K562 (cell line): ENCODE measurements at regions not wholly inside any gene's neighbourhood (a gene's known extent, or its start where the extent isn't known, plus 50 kb on each side); places are given as distances from the start of the nearest gene placed in this dataset.

ENCODE experiments used
- CBX8 ChIP-seq: fragments of 200-600 bp; sonication (generic); IDR thresholded peaks from 2 replicates; pipeline ENCODE4 v1.6.1; 2012; ENCODE audit warnings: borderline replicate concordance, mixed run types, low read depth, mild to moderate bottlenecking, moderate library complexity, mixed read lengths, low read length, control low read depth, inconsistent platforms; ENCODE audit not compliant: poor library complexity, severe bottlenecking; ENCODE audit errors: extremely low read depth
- CC2D1A ChIP-seq: fragments of 450-650 bp; IDR thresholded peaks from 2 replicates; pipeline ENCODE4 v1.6.1; 2017; ENCODE audit warnings: mild to moderate bottlenecking
- CEBPB ChIP-seq: fragments of 450-650 bp; IDR thresholded peaks from 2 replicates; pipeline ENCODE4 v1.6.1; 2016; ENCODE audit warnings: missing genetic modification characterization, missing compliant biosample characterization
- GABPA ChIP-seq: fragments of 200-800 bp; sonication (Bioruptor generic); conservative IDR thresholded peaks from 2 replicates; pipeline ENCODE4 v1.6.1; 2016; ENCODE audit warnings: low read depth, missing genetic modification characterization, missing compliant biosample characterization
- HDAC3 ChIP-seq: fragments of 450-650 bp; IDR thresholded peaks from 2 replicates; pipeline ENCODE4 v1.6.1; 2018; ENCODE audit warnings: borderline replicate concordance, mild to moderate bottlenecking, moderate library complexity; ENCODE audit not compliant: partially characterized antibody
- HIVEP1 ChIP-seq: fragments of 250-450 bp; sonication (Bioruptor Pico); IDR thresholded peaks from 2 replicates; pipeline ENCODE4 v1.4.0; 2020; ENCODE audit warnings: mild to moderate bottlenecking
- HMG20A ChIP-seq: fragments of 450-650 bp; formaldehyde crosslinking; conservative IDR thresholded peaks from 2 replicates; pipeline ENCODE4 v1.4.0; 2020; ENCODE audit warnings: mild to moderate bottlenecking, mixed read lengths
- HMG20B ChIP-seq: fragments of 250-450 bp; sonication (Bioruptor Pico); IDR thresholded peaks from 2 replicates; pipeline ENCODE4 v1.5.0; 2021; ENCODE audit warnings: mild to moderate bottlenecking
- LCOR ChIP-seq: sonication (generic); formaldehyde crosslinking; IDR thresholded peaks from 2 replicates; pipeline ENCODE4 v1.8.0; 2022; ENCODE audit warnings: mild to moderate bottlenecking, missing genetic modification reagents
- NR2F6 ChIP-seq: fragments of 450-650 bp; formaldehyde crosslinking; IDR thresholded peaks from 2 replicates; pipeline ENCODE4 v1.4.0; 2020; ENCODE audit warnings: mild to moderate bottlenecking
- NR4A1 ChIP-seq, 2 experiments: fragments of 250-450 bp in 1 of 2; fragments of 450-650 bp in 1 of 2; sonication (Bioruptor Pico) in 1 of 2; IDR thresholded peaks; 2 replicates each; pipeline versions ENCODE4 v1.4.0 to v1.6.1; 2016 to 2020; ENCODE audit warnings: mild to moderate bottlenecking in 2 of 2, missing compliant biosample characterization in 1 of 2, missing genetic modification characterization in 1 of 2, moderate library complexity in 1 of 2
- PHF8 ChIP-seq: fragments of 200-600 bp; sonication (generic); IDR thresholded peaks from 2 replicates; pipeline ENCODE4 v1.6.1; 2012; ENCODE audit warnings: mixed run types, mild to moderate bottlenecking, inconsistent platforms, low read length, moderate library complexity, borderline replicate concordance
- RBM22 ChIP-seq: fragments of 200-400 bp; formaldehyde crosslinking; IDR thresholded peaks from 2 replicates; pipeline ENCODE4 v1.6.1; 2018; ENCODE audit warnings: low read length, low read depth; ENCODE audit not compliant: poor library complexity, severe bottlenecking
- RFX1 ChIP-seq: fragments of 450-650 bp; IDR thresholded peaks from 2 replicates; pipeline ENCODE4 v1.6.1; 2016; ENCODE audit warnings: mild to moderate bottlenecking, moderate library complexity
- SMAD2 ChIP-seq: fragments of 150-350 bp; IDR thresholded peaks from 2 replicates; pipeline ENCODE4 v1.6.1; 2014; ENCODE audit warnings: low read depth, mild to moderate bottlenecking, low read length
- YBX1 ChIP-seq: fragments of 450-650 bp; IDR thresholded peaks from 2 replicates; pipeline ENCODE4 v1.7.1; 2016; ENCODE audit warnings: mild to moderate bottlenecking
- ZBTB8A ChIP-seq: fragments of 450-650 bp; IDR thresholded peaks from 2 replicates; pipeline ENCODE4 v1.6.1; 2018; ENCODE audit warnings: mild to moderate bottlenecking, moderate library complexity; ENCODE audit not compliant: partially characterized antibody
- ZNF146 ChIP-seq: IDR thresholded peaks from one replicate; pipeline ENCODE4 v1.6.1; 2018; ENCODE audit warnings: missing compliant biosample characterization; ENCODE audit not compliant: unreplicated experiment
- ZNF174 ChIP-seq: fragments of 250-450 bp; sonication (Bioruptor Pico); IDR thresholded peaks from 2 replicates; pipeline ENCODE4 v1.4.0; 2020; ENCODE audit warnings: mild to moderate bottlenecking
- ZNF253 ChIP-seq: fragments of 250-450 bp; sonication (Bioruptor Pico); conservative IDR thresholded peaks from 2 replicates; pipeline ENCODE4 v1.6.1; 2021; ENCODE audit warnings: mild to moderate bottlenecking
- ZNF263 ChIP-seq: sonication (generic); formaldehyde crosslinking; IDR thresholded peaks from 2 replicates; pipeline ENCODE4 v1.8.0; 2022; ENCODE audit warnings: mild to moderate bottlenecking, missing genetic modification reagents, borderline replicate concordance
- ZNF274 ChIP-seq: IDR thresholded peaks from 2 replicates; pipeline ENCODE4 v1.6.1; 2011; ENCODE audit warnings: low read depth, mild to moderate bottlenecking, low read length, moderate library complexity, borderline replicate concordance
- ZNF707 ChIP-seq: fragments of 250-450 bp; sonication (Bioruptor Pico); conservative IDR thresholded peaks from 2 replicates; pipeline ENCODE4 v1.8.0; 2022; ENCODE audit warnings: inconsistent platforms, mild to moderate bottlenecking, moderate library complexity
- ZNF764 ChIP-seq: fragments of 250-450 bp; sonication (Bioruptor Pico); IDR thresholded peaks from 2 replicates; pipeline ENCODE4 v1.4.0; 2020; ENCODE audit warnings: low read depth, mild to moderate bottlenecking, moderate library complexity
- ZSCAN29 ChIP-seq: fragments of 450-650 bp; IDR thresholded peaks from 2 replicates; pipeline ENCODE4 v1.6.1; 2017
- TF ChIP-seq, protein P1 (sequence below): fragments of 450-650 bp; IDR thresholded peaks from 2 replicates; pipeline ENCODE4 v1.6.1; 2017; ENCODE audit warnings: mild to moderate bottlenecking, moderate library complexity
- TF ChIP-seq, protein P2 (sequence below): fragments of 250-450 bp; sonication (Bioruptor Pico); IDR thresholded peaks from 2 replicates; pipeline ENCODE4 v1.5.0; 2020; ENCODE audit warnings: mild to moderate bottlenecking, borderline replicate concordance

DNA sequence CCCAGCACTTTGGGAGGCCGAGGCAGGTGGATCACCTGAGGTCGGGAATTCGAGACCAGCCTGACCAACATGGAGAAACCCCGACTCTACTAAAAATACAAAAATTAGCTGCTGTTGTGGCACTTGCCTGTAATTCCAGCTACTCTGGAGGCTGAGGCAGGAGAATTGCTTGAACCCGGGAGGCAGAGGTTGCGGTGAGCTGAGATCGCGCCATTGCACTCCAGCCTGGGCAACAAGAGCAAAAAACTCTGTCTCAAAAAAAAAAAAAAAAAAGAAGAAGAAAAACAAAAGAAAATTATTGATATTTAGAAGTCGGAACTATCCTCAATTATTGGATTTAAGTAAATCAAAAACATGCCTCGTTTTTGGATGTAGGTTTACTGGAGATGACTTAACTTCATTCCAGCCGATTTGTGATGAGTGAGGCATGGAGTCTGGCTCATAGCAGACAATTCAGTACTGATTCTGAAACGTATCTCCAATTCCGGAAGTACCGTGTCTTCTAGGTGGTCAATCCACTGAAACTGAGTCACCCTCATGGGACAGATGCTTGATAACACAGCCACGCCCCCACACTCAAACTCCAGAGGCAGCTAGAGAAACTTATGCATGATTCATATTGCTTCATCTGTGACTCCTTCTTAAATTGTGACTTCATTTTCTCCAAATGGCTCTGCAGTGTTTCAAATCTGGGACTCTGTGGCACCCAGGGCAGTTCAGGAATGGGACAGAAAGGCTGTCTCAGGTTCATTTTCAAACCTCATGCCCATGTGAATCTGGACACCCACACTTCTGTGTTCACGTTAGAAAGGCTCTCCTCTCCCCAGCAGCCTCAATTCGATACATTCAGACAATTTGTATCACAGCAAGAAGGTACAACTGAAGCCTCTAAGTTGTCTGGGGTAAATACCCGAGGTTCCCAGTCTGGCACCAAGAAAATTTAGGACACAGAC, 110.4 kb upstream of the ARMC2 start (continued):
- TF ChIP-seq, protein P1, sequence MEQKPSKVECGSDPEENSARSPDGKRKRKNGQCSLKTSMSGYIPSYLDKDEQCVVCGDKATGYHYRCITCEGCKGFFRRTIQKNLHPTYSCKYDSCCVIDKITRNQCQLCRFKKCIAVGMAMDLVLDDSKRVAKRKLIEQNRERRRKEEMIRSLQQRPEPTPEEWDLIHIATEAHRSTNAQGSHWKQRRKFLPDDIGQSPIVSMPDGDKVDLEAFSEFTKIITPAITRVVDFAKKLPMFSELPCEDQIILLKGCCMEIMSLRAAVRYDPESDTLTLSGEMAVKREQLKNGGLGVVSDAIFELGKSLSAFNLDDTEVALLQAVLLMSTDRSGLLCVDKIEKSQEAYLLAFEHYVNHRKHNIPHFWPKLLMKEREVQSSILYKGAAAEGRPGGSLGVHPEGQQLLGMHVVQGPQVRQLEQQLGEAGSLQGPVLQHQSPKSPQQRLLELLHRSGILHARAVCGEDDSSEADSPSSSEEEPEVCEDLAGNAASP: no peak
- no peak for TF ChIP-seq HMG20B (CRISPR knock-in tag)
- TF ChIP-seq ZSCAN29: no peak
- TF ChIP-seq ZNF274: no peak
- no peak for TF ChIP-seq ZNF263 (CRISPR knock-in tag)
- peak; percentile 62 for TF ChIP-seq GABPA (tag)
- TF ChIP-seq, protein P2, sequence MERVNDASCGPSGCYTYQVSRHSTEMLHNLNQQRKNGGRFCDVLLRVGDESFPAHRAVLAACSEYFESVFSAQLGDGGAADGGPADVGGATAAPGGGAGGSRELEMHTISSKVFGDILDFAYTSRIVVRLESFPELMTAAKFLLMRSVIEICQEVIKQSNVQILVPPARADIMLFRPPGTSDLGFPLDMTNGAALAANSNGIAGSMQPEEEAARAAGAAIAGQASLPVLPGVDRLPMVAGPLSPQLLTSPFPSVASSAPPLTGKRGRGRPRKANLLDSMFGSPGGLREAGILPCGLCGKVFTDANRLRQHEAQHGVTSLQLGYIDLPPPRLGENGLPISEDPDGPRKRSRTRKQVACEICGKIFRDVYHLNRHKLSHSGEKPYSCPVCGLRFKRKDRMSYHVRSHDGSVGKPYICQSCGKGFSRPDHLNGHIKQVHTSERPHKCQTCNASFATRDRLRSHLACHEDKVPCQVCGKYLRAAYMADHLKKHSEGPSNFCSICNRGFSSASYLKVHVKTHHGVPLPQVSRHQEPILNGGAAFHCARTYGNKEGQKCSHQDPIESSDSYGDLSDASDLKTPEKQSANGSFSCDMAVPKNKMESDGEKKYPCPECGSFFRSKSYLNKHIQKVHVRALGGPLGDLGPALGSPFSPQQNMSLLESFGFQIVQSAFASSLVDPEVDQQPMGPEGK (CRISPR knock-in tag): no peak
- TF ChIP-seq HIVEP1 (CRISPR knock-in tag): no peak
- no peak for TF ChIP-seq HMG20A
- TF ChIP-seq HDAC3: peak; percentile 42
- no peak for TF ChIP-seq YBX1
- no peak for TF ChIP-seq CBX8
- no peak for TF ChIP-seq ZNF764 (CRISPR knock-in tag)
- TF ChIP-seq NR4A1 (CRISPR knock-in tag; IDR thresholded peaks at IDR 0.05): no peak
- no peak for TF ChIP-seq NR4A1 (tag; IDR thresholded peaks at IDR 0.05)
- TF ChIP-seq SMAD2: no peak
- TF ChIP-seq RFX1: no peak
- no peak for TF ChIP-seq PHF8
- TF ChIP-seq RBM22: no peak
- TF ChIP-seq LCOR (CRISPR knock-in tag): no peak
- no peak for TF ChIP-seq ZNF253
- no peak for TF ChIP-seq ZNF174 (CRISPR knock-in tag)
- no peak for TF ChIP-seq ZNF146 (CRISPR knock-in tag)
- no peak for TF ChIP-seq CC2D1A
- no peak for TF ChIP-seq ZBTB8A
- no peak for TF ChIP-seq NR2F6
- TF ChIP-seq CEBPB (tag): peak; percentile 93
- no peak for TF ChIP-seq ZNF707 (CRISPR knock-in tag)
